NCI-H748 treated with DMSO at 0.1 percent for 48 hours (cell line): ENCODE measurements at regions not wholly inside any gene's neighbourhood (a gene's known extent, or its start where the extent isn't known, plus 50 kb on each side); places are given as distances from the start of the nearest gene placed in this dataset.
"Not testable (repeated sequence)": the region's sequence is repeated elsewhere in the genome, so short reads cannot be mapped to it uniquely, and the experiment has no call there.

Experiments
- DNase-seq: peaks from one replicate; lab custom pipeline; 2025; lab: John Stamatoyannopoulos, UW

GRCh38 chr11:10952872-10953271, 95.0 kb upstream of the ZBED5 start:
- DNase-seq, result no peak

DNA sequence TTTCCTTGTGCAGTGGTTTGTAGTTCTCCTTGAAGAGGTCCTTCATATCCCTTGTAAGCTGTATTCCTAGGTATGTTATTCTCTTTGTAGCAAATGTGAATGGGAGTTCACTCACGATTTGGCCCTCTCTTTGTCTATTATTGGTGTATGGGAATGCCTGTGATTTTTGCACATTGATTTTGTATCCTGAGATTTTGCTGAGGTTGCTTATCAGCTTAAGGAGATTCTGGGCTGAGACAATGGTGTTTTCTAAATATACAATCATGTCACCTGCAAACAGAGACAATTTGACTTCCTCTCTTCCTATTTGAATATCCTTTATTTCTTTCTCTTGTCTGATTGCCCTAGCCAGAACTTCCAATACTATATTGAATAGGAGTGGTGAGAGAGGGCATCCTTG, 90.1 kb upstream of the ZBED5 start:
- DNase-seq, result not testable (repeated sequence)

DNA sequence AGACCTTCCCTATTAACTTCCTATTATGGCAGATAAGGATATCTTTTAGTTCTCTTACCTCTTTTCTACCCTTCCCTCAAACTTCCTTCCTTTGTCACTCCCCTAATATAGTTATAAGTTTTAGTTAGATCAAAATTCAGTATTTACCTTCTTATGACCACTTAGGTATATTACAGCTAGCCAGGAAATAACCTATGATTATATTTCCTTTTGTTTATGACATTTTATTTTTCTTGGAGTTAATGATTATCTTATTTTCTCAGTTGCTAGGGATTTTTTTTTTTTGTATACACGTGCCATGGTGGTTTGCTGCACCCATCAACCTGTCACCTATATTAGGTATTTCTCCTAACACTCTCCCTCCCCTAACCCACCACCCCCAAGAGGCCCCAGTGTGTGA, 88.2 kb upstream of the ZBED5 start:
- DNase-seq, result no peak

- no peak for DNase-seq
These were observed 87.3 kb upstream of the ZBED5 start for GRCh38 chr11:10945196-10945595.

DNA sequence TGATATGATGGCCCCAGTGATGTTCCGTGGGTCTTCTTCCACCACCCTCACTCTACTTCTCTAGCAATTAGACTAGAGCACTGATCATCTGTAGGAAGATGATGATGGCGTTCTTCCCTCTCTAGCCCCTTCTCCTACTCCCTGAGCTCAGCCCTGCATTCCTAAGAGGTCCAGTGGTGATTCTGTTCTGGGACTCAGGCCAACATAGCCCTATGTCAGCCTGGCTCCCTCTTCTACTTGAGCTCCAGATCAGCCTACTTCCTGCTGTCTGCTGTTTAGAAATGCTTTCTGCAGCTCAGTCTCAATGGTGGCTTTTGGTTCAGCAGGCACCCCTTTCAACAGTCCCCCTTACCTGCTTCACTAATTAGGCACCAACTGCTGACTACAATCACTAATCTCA, 86.1 kb upstream of the ZBED5 start:
- no peak for DNase-seq

DNA sequence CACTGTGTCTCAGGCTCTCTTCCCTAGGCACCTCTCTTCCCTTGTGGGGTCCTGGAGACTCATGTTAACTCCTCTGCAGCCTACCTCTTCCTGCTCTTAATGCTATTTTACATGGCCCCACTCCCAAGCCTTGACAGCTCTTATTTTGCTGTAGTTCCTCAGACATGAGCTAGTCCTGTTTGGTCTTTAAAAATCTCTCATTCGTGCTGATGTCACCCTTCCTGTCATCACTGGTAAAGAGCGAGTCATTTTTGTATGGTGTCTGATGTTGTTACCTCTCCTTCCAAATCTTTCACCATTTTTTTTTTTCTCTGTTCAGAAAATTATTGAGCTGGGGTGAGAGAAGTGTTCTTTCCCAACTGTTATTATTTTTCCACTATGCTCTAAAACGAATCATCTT, 84.8 kb upstream of the ZBED5 start:
- no peak for DNase-seq

- no peak for DNase-seq
These were observed 84.0 kb upstream of the ZBED5 start for GRCh38 chr11:10941871-10942270.

DNA sequence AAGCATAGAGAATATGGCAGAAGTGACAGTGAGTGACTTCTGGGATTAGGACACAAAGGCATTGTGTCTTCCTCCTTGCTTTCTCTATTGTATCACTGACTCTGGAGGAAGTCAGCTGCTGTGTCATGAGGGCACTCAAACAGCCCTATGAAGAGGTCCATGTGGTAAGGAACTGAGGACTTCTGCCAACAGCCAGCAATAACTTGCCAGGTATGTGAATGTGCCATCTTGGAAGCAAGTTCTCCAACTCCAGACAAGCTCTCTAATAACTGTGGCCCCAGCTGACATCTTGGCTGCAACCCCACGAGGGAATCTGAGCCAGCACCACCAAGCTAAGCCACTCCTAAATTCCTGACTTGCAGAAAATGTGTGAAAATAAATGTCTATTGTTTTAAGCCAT, 83.6 kb upstream of the ZBED5 start:
- no peak for DNase-seq

DNA sequence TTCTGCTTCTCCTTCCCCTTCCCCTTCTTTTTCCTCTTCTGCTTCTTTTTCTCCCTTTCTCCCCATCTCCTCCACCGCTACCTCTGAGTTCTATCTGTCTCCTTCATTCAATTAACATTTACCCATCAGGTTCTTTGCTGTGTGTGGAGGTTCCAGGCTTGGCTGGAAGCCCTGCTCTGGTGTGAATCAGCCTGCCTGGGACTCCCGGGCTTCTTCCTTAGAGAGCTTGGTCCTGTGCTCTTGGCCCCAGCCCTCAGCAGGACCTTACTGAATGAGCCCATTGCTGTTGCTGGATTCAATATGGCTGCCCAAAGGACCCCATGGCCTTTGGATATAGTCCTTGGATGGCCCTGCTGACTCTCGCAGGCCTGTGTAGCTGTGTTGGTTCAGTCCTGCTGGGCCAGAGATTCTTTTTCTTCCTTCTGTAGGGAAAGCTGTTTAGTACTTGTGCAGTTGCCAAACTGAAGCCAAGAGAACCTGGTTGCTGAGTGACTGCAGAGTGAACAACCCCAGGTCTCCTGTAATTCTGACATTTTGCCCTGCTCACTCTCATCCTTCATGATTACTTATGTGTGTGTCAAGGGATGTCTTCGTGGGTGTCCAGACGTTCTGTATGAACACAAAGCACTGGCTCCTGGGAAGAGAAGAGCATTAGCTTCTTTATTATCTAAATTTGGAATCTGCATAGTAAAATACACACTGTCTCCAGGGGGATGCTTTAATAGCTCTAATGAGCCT, 81.0 kb upstream of the ZBED5 start:
- DNase-seq, result no peak

GRCh38 chr11:10938231-10938630, 80.4 kb upstream of the ZBED5 start:
- DNase-seq, result no peak

DNA sequence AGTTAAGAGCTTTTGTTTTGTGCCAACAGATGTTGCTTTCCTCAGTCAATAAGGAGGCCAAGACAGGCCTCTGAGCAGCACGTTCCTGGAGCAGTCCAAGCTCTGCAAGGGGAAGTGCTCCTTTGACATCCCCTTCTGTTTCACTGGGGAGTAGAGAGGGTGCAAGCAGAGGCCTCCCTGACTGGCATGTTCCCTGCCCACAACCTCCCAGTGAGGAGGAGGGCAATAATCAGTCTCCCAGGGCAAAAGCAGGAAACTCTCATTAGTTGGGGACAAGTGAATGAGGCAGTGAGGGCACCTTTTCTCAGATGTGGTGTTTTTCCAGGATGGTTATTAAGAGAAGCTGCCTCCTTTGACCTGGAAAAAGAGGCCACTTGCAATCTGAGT, 79.5 kb upstream of the ZBED5 start:
- DNase-seq, result no peak

DNA sequence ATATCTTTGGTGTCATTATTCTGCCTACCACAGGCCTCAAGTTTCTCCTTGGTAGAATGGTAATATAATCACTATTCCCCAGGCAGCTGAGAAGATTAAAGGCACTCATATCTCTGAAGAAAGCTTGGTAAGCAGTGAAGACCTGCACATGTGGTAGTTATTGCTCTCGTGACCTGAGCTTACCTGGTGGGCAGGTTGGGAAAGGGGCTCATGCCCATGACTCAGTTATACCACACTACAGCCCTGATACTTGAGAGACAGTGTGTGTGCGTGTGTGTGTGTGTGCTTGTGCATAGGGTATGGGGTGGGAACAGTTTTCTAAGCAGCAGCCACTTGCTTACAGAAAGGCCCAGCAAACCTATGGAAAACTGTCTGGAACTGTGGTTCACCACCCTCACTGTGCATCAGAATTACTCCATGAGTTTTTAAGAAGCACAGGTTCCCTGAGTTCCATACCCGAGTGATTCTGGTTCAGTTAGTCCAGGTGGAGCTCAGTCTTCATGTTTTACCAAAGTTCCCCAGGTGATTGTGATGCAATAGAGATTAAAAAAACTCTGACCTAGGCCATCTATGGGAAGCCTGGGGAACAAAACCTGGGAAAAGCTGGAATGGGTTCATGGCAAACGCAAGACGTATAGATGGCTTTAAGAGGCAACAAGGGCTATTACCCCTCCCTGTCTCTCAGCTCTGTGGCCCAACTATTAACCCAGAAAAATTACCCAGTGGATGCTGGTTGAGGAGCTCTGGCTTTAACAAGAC, 79.0 kb upstream of the ZBED5 start:
- DNase-seq, result no peak

- no peak for DNase-seq
These were observed 77.2 kb upstream of the ZBED5 start for GRCh38 chr11:10935015-10935559.

GRCh38 chr11:10934293-10934860, 76.5 kb upstream of the ZBED5 start:
- peak; percentile 12 for DNase-seq

GRCh38 chr11:10933455-10934292, 75.8 kb upstream of the ZBED5 start:
- DNase-seq, result peak; percentile 89

- DNase-seq, result no peak
These were observed 75.1 kb upstream of the ZBED5 start for GRCh38 chr11:10932976-10933375.

GRCh38 chr11:10931761-10932670, 74.2 kb upstream of the ZBED5 start:
- DNase-seq, result peak; percentile 65

GRCh38 chr11:10930972-10931760, 73.3 kb upstream of the ZBED5 start:
- peak; percentile 65 for DNase-seq

GRCh38 chr11:10930224-10930971, 72.5 kb upstream of the ZBED5 start:
- no peak for DNase-seq
